ENCODE measurements at regions not wholly inside any gene's neighbourhood (a gene's known extent, or its start where the extent isn't known, plus 50 kb on each side); places are given as distances from the start of the nearest gene placed in this dataset.

DNA sequence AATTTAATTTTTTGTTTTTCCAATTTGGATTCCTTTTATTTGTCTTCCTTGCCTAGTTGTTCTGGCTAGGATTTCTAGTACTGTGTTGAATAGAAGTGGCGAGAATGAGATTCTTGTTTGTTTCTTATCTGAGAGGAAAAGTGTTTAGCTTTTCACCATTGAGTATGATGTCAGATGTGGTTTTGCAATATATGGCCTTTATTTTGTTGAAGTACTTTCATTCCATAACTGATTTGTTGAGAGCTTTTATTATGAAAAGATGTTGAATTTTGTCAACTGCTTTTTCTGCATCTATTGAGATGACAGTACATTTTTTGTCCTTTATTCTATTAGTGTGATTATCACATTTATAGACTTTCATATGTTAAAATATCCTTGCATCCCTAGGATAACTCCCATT, 462.0 kb downstream of the CCDC91 start:
- peak; percentile 51 for DNase-seq (ENCODE audit: low read depth)
- TF ChIP-seq, protein P1, sequence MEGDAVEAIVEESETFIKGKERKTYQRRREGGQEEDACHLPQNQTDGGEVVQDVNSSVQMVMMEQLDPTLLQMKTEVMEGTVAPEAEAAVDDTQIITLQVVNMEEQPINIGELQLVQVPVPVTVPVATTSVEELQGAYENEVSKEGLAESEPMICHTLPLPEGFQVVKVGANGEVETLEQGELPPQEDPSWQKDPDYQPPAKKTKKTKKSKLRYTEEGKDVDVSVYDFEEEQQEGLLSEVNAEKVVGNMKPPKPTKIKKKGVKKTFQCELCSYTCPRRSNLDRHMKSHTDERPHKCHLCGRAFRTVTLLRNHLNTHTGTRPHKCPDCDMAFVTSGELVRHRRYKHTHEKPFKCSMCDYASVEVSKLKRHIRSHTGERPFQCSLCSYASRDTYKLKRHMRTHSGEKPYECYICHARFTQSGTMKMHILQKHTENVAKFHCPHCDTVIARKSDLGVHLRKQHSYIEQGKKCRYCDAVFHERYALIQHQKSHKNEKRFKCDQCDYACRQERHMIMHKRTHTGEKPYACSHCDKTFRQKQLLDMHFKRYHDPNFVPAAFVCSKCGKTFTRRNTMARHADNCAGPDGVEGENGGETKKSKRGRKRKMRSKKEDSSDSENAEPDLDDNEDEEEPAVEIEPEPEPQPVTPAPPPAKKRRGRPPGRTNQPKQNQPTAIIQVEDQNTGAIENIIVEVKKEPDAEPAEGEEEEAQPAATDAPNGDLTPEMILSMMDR (IDR thresholded peaks at IDR 0.05; ENCODE audit: low read length, missing control alignments), result no peak
- H3K4me3 ChIP-seq (replicated peaks; ENCODE audit: low read depth, low read length), result no peak overlapping the region

GRCh38 chr12:28681980-28682379, 467.1 kb upstream of the FAR2 start:
- TF ChIP-seq, protein P1 (IDR thresholded peaks at IDR 0.05; ENCODE audit: low read length, missing control alignments), result no peak
- H3K4me3 ChIP-seq (replicated peaks; ENCODE audit: low read depth, low read length), result no peak overlapping the region
- no peak for DNase-seq (ENCODE audit: low read depth)

DNA sequence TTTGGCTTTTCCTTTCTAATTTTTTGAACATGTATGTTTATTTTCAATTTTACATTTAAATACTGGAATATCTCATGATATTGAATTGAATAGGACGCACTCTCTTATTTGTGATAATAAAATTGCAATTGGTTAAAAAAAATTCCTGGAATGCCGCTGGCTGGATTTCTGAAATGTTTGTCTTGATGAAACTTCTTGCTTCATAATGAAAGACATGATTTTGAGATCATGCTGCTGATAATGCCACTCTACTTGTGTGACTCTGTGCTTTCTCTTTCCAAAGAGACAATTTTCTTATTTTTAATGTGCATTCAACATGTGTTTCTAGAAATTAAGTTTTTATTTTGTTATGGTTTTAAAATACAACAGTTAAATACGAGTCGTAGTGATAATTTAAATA, 465.7 kb upstream of the FAR2 start:
- DNase-seq (ENCODE audit: low read depth), result peak; percentile 3
- no peak overlapping the region for H3K4me3 ChIP-seq (replicated peaks; ENCODE audit: low read depth, low read length)
- TF ChIP-seq, protein P1 (IDR thresholded peaks at IDR 0.05; ENCODE audit: low read length, missing control alignments), result no peak

- TF ChIP-seq, protein P1 (IDR thresholded peaks at IDR 0.05; ENCODE audit: low read length, missing control alignments), result no peak
- no peak overlapping the region for H3K4me3 ChIP-seq (replicated peaks; ENCODE audit: low read depth, low read length)
- DNase-seq (ENCODE audit: low read depth), result no peak
These were observed 459.5 kb upstream of the FAR2 start for GRCh38 chr12:28689398-28690175.

GRCh38 chr12:28693565-28694219, 455.4 kb upstream of the FAR2 start:
- no peak for DNase-seq (ENCODE audit: low read depth)
- TF ChIP-seq, protein P1 (IDR thresholded peaks at IDR 0.05; ENCODE audit: low read length, missing control alignments), result no peak
- H3K4me3 ChIP-seq (replicated peaks; ENCODE audit: low read depth, low read length), result no peak overlapping the region

DNA sequence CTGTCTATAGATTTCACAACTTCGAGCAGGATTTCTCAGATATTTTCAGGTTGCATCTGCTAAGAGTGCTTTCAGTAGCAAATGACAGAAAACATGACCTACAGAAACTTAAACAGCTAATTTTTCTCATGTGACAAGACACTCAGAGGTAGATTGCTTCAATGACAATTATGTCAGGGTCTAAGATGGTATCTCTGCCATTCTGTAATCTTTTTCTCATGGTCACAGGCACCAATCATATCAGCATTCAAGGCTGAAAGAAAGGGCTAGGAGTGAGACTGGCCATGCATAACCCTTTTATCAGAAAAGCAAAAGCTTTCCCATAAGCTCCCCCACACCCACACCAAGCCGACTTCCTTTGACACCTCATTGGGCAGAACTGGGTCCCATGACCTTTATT, 450.5 kb upstream of the FAR2 start:
- TF ChIP-seq, protein P1 (IDR thresholded peaks at IDR 0.05; ENCODE audit: low read length, missing control alignments), result no peak
- DNase-seq (ENCODE audit: low read depth), result no peak

More for the DNA sequence above, 450.5 kb upstream of the FAR2 start:
- no peak overlapping the region for H3K4me3 ChIP-seq (replicated peaks; ENCODE audit: low read depth, low read length)

Measured in fibroblast of pulmonary artery (primary cell).